MM.1S (cell line): ENCODE measurements at regions not wholly inside any gene's neighbourhood (a gene's known extent, or its start where the extent isn't known, plus 50 kb on each side); places are given as distances from the start of the nearest gene placed in this dataset.

ENCODE experiments used
- DNase-seq: peaks from one replicate; pipeline ENCODE4 v3.0.0-alpha.2; 2015
- H2AFZ ChIP-seq: fragments of 300-600 bp; sonication (generic); 2 replicates; pipeline ENCODE4 v1.6.0; 2016; ENCODE audit warnings: antibody characterized with exemption, low read length
- H3F3A ChIP-seq: fragments of 300-600 bp; sonication (generic); 2 replicates; pipeline ENCODE4 v1.6.1; 2016; ENCODE audit warnings: mild to moderate bottlenecking, antibody characterized with exemption, low read length, moderate library complexity, mixed read lengths; ENCODE audit not compliant: insufficient read depth
- H3K27ac ChIP-seq: fragments of 300-600 bp; sonication (generic); 2 replicates; pipeline ENCODE4 v1.5.1; 2016; ENCODE audit warnings: mild to moderate bottlenecking, low read length
- H3K27me3 ChIP-seq: fragments of 300-600 bp; sonication (generic); replicated peaks from 2 replicates; pipeline ENCODE4 v1.6.0; 2016; ENCODE audit warnings: low read length; ENCODE audit not compliant: insufficient read depth
- H3K36me3 ChIP-seq: fragments of 300-600 bp; sonication (generic); replicated peaks from 2 replicates; pipeline ENCODE4 v1.6.1; 2016; ENCODE audit warnings: mild to moderate bottlenecking, low read length, mixed read lengths; ENCODE audit not compliant: insufficient read depth
- H3K4me1 ChIP-seq: fragments of 300-600 bp; sonication (generic); 2 replicates; pipeline ENCODE4 v1.6.1; 2016; ENCODE audit warnings: low read length, mixed read lengths
- H3K4me2 ChIP-seq: fragments of 300-600 bp; sonication (generic); 2 replicates; pipeline ENCODE4 v1.6.0; 2016; ENCODE audit warnings: low read depth, low read length
- H3K4me3 ChIP-seq: fragments of 300-600 bp; sonication (generic); 2 replicates; pipeline ENCODE4 v1.5.1; 2016; ENCODE audit warnings: low read length, mixed read lengths
- H3K79me2 ChIP-seq: fragments of 300-600 bp; sonication (generic); 2 replicates; pipeline ENCODE4 v1.6.1; 2016; ENCODE audit warnings: mixed run types, low read length, mixed read lengths
- H3K9ac ChIP-seq: fragments of 300-600 bp; sonication (generic); 2 replicates; pipeline ENCODE4 v1.6.1; 2016; ENCODE audit warnings: low read length, mixed read lengths
- H3K9me2 ChIP-seq: fragments of 300-600 bp; sonication (generic); replicated peaks from 2 replicates; pipeline ENCODE4 v1.6.1; 2016; ENCODE audit warnings: mild to moderate bottlenecking, low read length, mixed read lengths; ENCODE audit not compliant: insufficient read depth
- H3K9me3 ChIP-seq: fragments of 300-600 bp; sonication (generic); replicated peaks from 2 replicates; pipeline ENCODE4 v1.6.1; 2016; ENCODE audit warnings: mild to moderate bottlenecking, low read length, mixed read lengths; ENCODE audit not compliant: insufficient read depth
- H4K20me1 ChIP-seq: fragments of 300-600 bp; sonication (generic); 2 replicates; pipeline ENCODE4 v1.6.1; 2016; ENCODE audit warnings: mild to moderate bottlenecking, low read length, moderate library complexity, mixed read lengths; ENCODE audit not compliant: insufficient read depth
- CTCF ChIP-seq: fragments of 300-600 bp; sonication (generic); IDR thresholded peaks from 2 replicates; pipeline ENCODE4 v1.5.1; 2016; ENCODE audit warnings: antibody characterized with exemption, low read length, mixed read lengths
- EZH2 ChIP-seq: fragments of 300-600 bp; sonication (generic); optimal IDR thresholded peaks from 2 replicates; pipeline ENCODE3; 2017; ENCODE audit warnings: low read depth, mild to moderate bottlenecking, antibody characterized with exemption, low read length, mixed read lengths
- EZH2phosphoT487 ChIP-seq: fragments of 300-600 bp; sonication (generic); IDR thresholded peaks from 2 replicates; pipeline ENCODE4 v1.6.1; 2018; ENCODE audit warnings: antibody characterized with exemption, low read length

GRCh38 chr11:112612250-112612849 lies 348.9 kb upstream of the NCAM1 start:
- Histone ChIP-seq H3K9ac (no peak overlapping the region), H3K27ac (no peak overlapping the region), H2AFZ (no peak overlapping the region), H3K9me2 (no peaks in the 10 kb centered on the region), H3F3A (no peaks in the 10 kb centered on the region), H3K79me2 (no peaks in the 10 kb centered on the region), H4K20me1 (no peaks in the 10 kb centered on the region), H3K4me1 (no peaks in the 10 kb centered on the region), H3K4me3 (no peak overlapping the region), H3K36me3 (no peaks in the 10 kb centered on the region), H3K27me3 (no peaks in the 10 kb centered on the region), H3K4me2 (no peak overlapping the region), H3K9me3 (no peaks in the 10 kb centered on the region)
- DNase-seq, result no peak
- TF ChIP-seq CTCF (no peak), EZH2phosphoT487 (no peak), EZH2 (no peak)

GRCh38 chr11:112613051-112613972 lies 347.9 kb upstream of the NCAM1 start:
- H4K20me1 ChIP-seq, result no peaks in the 10 kb centered on the region
- no peak overlapping the region for H3K9ac ChIP-seq
- no peaks in the 10 kb centered on the region for H3K36me3 ChIP-seq
- no peak for DNase-seq
- no peak overlapping the region for H3K4me2 ChIP-seq
- no peak for TF ChIP-seq EZH2phosphoT487
- TF ChIP-seq EZH2, result no peak
- no peak for TF ChIP-seq CTCF
- H3F3A ChIP-seq, result no peaks in the 10 kb centered on the region
- no peak overlapping the region for H3K27ac ChIP-seq
- no peaks in the 10 kb centered on the region for H3K4me1 ChIP-seq
- H3K27me3 ChIP-seq, result no peaks in the 10 kb centered on the region
- no peaks in the 10 kb centered on the region for H3K79me2 ChIP-seq
- H3K9me3 ChIP-seq, result no peaks in the 10 kb centered on the region
- no peak overlapping the region for H3K4me3 ChIP-seq
- no peaks in the 10 kb centered on the region for H3K9me2 ChIP-seq
- no peak overlapping the region for H2AFZ ChIP-seq

DNA sequence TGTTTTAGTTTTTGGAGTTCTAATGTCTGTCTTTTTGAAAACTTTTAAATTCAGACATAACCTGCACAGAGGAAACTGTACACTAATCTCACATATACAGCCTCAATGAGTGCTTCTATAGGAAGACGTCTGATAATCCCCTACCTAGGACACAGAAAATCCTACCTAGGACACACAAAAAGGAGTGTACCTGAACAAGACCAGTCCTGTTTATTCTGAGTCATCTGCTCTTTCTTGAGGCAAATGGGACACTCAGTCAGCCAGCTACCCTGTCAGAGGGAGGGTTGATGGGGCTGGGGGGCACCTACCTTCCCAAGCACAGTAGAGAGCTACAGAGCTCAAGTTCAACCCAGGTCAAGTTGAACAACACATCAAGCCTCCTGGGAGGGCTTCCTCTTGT lies 346.6 kb upstream of the NCAM1 start:
- H3K9me2 ChIP-seq, result no peaks in the 10 kb centered on the region
- DNase-seq, result no peak
- H3K4me1 ChIP-seq, result no peaks in the 10 kb centered on the region
- no peaks in the 10 kb centered on the region for H3K27me3 ChIP-seq
- no peaks in the 10 kb centered on the region for H3F3A ChIP-seq
- H3K36me3 ChIP-seq, result no peaks in the 10 kb centered on the region
- H3K79me2 ChIP-seq, result no peaks in the 10 kb centered on the region
- H3K27ac ChIP-seq, result no peak overlapping the region
- H3K9ac ChIP-seq, result no peak overlapping the region
- H3K4me2 ChIP-seq, result no peak overlapping the region
- H3K4me3 ChIP-seq, result no peak overlapping the region
- no peak for TF ChIP-seq EZH2
- TF ChIP-seq CTCF, result no peak
- TF ChIP-seq EZH2phosphoT487, result no peak
- H2AFZ ChIP-seq, result no peak overlapping the region
- H4K20me1 ChIP-seq, result no peaks in the 10 kb centered on the region
- no peaks in the 10 kb centered on the region for H3K9me3 ChIP-seq
